ENCODE measurements at regions not wholly inside any gene's neighbourhood (a gene's known extent, or its start where the extent isn't known, plus 50 kb on each side); places are given as distances from the start of the nearest gene placed in this dataset.

- no TSS peak for BruUV-seq (replicated peaks)
- no peak for DNase-seq (ENCODE audit: extremely low read depth in 1 of 4, low spot score in 3 of 4)
- TF ChIP-seq CTBP1 (IDR thresholded peaks at IDR 0.05; ENCODE audit: borderline replicate concordance) (no peak), MTA1 (IDR thresholded peaks at IDR 0.05; ENCODE audit: borderline replicate concordance) (no peak), ZNF282 (CRISPR knock-in tag; IDR thresholded peaks at IDR 0.05) (no peak), ZC3H11A (IDR thresholded peaks at IDR 0.05; ENCODE audit: low read depth, low read length) (no peak), MYBL2 (IDR thresholded peaks at IDR 0.05; ENCODE audit: low read depth) (no peak), MYBL2 (CRISPR knock-in tag; IDR thresholded peaks at IDR 0.05; ENCODE audit: borderline replicate concordance) (no peak), SRSF3 (IDR thresholded peaks at IDR 0.05; ENCODE audit: insufficient read depth, low read length) (no peak), DACH1 (IDR thresholded peaks at IDR 0.05; ENCODE audit: partially characterized antibody) (no peak), ZNF766 (CRISPR knock-in tag; conservative IDR thresholded peaks at IDR 0.05) (no peak), ZNF232 (CRISPR knock-in tag; IDR thresholded peaks at IDR 0.05) (no peak), HMG20B (CRISPR knock-in tag; IDR thresholded peaks at IDR 0.05) (no peak)
- Histone ChIP-seq H2AFZ (ENCODE audit: low read depth, low read length) (no peak overlapping the region), H3K36me3 (ENCODE audit: control insufficient read depth, insufficient read depth, low read length) (no peaks in the 10 kb centered on the region), H3K9me1 (ENCODE audit: control insufficient read depth, insufficient read depth, low read length) (no peaks in the 10 kb centered on the region), H3K4me3 (no peak overlapping the region), H3K79me2 (ENCODE audit: control insufficient read depth, insufficient read depth, low read length) (no peaks in the 10 kb centered on the region), H3K9me3 (replicated peaks; ENCODE audit: control insufficient read depth, insufficient read depth, low read depth, low read length) (no peaks in the 10 kb centered on the region), H3K4me1 (replicated peaks in 1 of 2; ENCODE audit: control insufficient read depth in 2 of 2, insufficient read depth in 2 of 2, low read length in 2 of 2) (no peaks in the 10 kb centered on the region), H3K27me3 (ENCODE audit: control insufficient read depth in 2 of 2, insufficient read depth in 2 of 2, low read length in 2 of 2) (peaks cover 3 to 28% of the 10 kb centered on the region in 2 experiments; a peak in 2 of 5 replicates), H3K27ac (ENCODE audit: extremely low read depth, low read depth, low read length) (no peak overlapping the region), H4K20me1 (replicated peaks; ENCODE audit: control insufficient read depth, insufficient read depth, low read length) (0 out of 2 replicates have a peak, but pooled peaks cover 8% of the 10 kb centered on the region), H3K9ac (ENCODE audit: insufficient read depth in 1 of 2, low read depth in 2 of 2, low read length in 2 of 2) (no peak overlapping the region), H3K4me2 (ENCODE audit: insufficient read depth, low read length) (no peak overlapping the region)
- CTCF ChIA-PET (ENCODE audit: low intra/inter-chr PET ratio), result interaction anchor here (0.6 kb wide), 1 partner anchor 339 kb away, joined by 3 read pairs; no protein-coding TSS in a partner anchor
- 0% methylated on average over 5 of the region's 5 CpGs for WGBS (ENCODE audit: insufficient coverage, low coverage, missing lambda C conversion rate)
- no peak for ATAC-seq
- POLR2A ChIA-PET, result interaction anchor here (0.6 kb wide), 1 partner anchor 206 kb away, joined by 3 read pairs; no protein-coding TSS in a partner anchor
- intact Hi-C loops (cut with micrococcal nuclease), result no loop called here
- no peak for FAIRE-seq
- in situ Hi-C loops (cut with MboI), result no loop called here
Observed at GRCh38 chr11:119885861-119886567, 157.0 kb upstream of the NECTIN1 start.

Measured in K562 (cell line).